Keratinocyte (primary cell): ENCODE measurements at regions not wholly inside any gene's neighbourhood (a gene's known extent, or its start where the extent isn't known, plus 50 kb on each side); places are given as distances from the start of the nearest gene placed in this dataset.

Experiments used
- DNase-seq: peaks from one replicate; pipeline ENCODE4 v3.0.0-alpha.2; 2011; ENCODE audit warnings: low read depth, missing footprints, low spot score
- FAIRE-seq: peaks from 2 replicates; lab custom pipeline; 2011; peaks lifted over from hg19 to GRCh38; lab: Jason Lieb, UNC
- H2AFZ ChIP-seq: 2 replicates; pipeline ENCODE4 v1.6.0; 2012; ENCODE audit warnings: low read length, control low read depth, inconsistent platforms; ENCODE audit not compliant: control insufficient read depth
- H3K27ac ChIP-seq: 2 replicates; pipeline ENCODE4 v1.5.1; 2011; ENCODE audit warnings: low read length; ENCODE audit not compliant: control insufficient read depth, insufficient read depth
- H3K27me3 ChIP-seq: 3 replicates; pipeline ENCODE4 v1.6.0; 2011; ENCODE audit warnings: low read length; ENCODE audit not compliant: control insufficient read depth, insufficient read depth; ENCODE audit errors: extremely low read depth
- H3K36me3 ChIP-seq, 2 experiments: 2 replicates in 1 of 2; 3 replicates in 1 of 2; pipeline ENCODE4 v1.5.1; 2011; ENCODE audit warnings: low read length in 2 of 2, mild to moderate bottlenecking in 1 of 2; ENCODE audit not compliant: control insufficient read depth in 2 of 2, insufficient read depth in 2 of 2; ENCODE audit errors: extremely low read depth in 1 of 2
- H3K4me1 ChIP-seq: 3 replicates; pipeline ENCODE4 v1.5.1; 2011; ENCODE audit warnings: low read length; ENCODE audit not compliant: control insufficient read depth, insufficient read depth; ENCODE audit errors: extremely low read depth
- H3K4me2 ChIP-seq: 3 replicates; pipeline ENCODE4 v1.6.0; 2011; ENCODE audit warnings: low read depth, low read length; ENCODE audit not compliant: control insufficient read depth, insufficient read depth; ENCODE audit errors: extremely low read depth
- H3K4me3 ChIP-seq, 3 experiments: fragments of 200-600 bp in 1 of 3; sonication (generic) in 1 of 3; 2 replicates in 2 of 3; 3 replicates in 1 of 3; pipeline ENCODE4 v1.5.1; 2011 to 2016; ENCODE audit warnings: low read length in 3 of 3, mild to moderate bottlenecking in 3 of 3, control low read depth in 2 of 3, inconsistent platforms in 1 of 3, low read depth in 1 of 3, mixed read lengths in 1 of 3, mixed run types in 1 of 3, moderate library complexity in 1 of 3; ENCODE audit not compliant: control insufficient read depth in 2 of 3, insufficient read depth in 2 of 3; ENCODE audit errors: extremely low read depth in 1 of 3
- H3K79me2 ChIP-seq: 2 replicates; pipeline ENCODE4 v1.6.0; 2012; ENCODE audit warnings: low read length; ENCODE audit not compliant: control insufficient read depth, insufficient read depth
- H3K9ac ChIP-seq: 3 replicates; pipeline ENCODE4 v1.6.0; 2011; ENCODE audit warnings: low read length; ENCODE audit not compliant: control insufficient read depth, insufficient read depth; ENCODE audit errors: extremely low read depth
- H3K9me1 ChIP-seq: 3 replicates; pipeline ENCODE4 v1.6.0; 2011; ENCODE audit warnings: low read length; ENCODE audit not compliant: control insufficient read depth, insufficient read depth; ENCODE audit errors: extremely low read depth
- H3K9me3 ChIP-seq: 2 replicates; pipeline ENCODE4 v1.5.1; 2012; ENCODE audit warnings: low read depth, low read length; ENCODE audit not compliant: control insufficient read depth
- H4K20me1 ChIP-seq: 3 replicates; pipeline ENCODE4 v1.6.0; 2011; ENCODE audit warnings: low read length; ENCODE audit not compliant: control insufficient read depth, insufficient read depth; ENCODE audit errors: extremely low read depth
- CTCF ChIP-seq, 3 experiments: IDR thresholded peaks in 1 of 3; conservative IDR thresholded peaks in 1 of 3; optimal IDR thresholded peaks in 1 of 3; 2 replicates in 2 of 3; 3 replicates in 1 of 3; pipeline versions ENCODE3 to v1.5.1; 2011; ENCODE audit warnings: low read length in 3 of 3, mild to moderate bottlenecking in 3 of 3, moderate library complexity in 2 of 3, control low read depth in 1 of 3, inconsistent platforms in 1 of 3; ENCODE audit not compliant: insufficient read depth in 2 of 3; ENCODE audit errors: extremely low read depth in 1 of 3
- EZH2 ChIP-seq: IDR thresholded peaks from one replicate; pipeline ENCODE4 v1.6.1; 2012; ENCODE audit warnings: inconsistent platforms, mild to moderate bottlenecking, low read length, moderate library complexity
- dilution Hi-C: fragments of 300-500 bp; cut with MboI; formaldehyde crosslinking; loops from one replicate; pipeline ENCODE4 v1.7.0; 2020; ENCODE audit warnings: low sequenced_read_pairs; ENCODE audit not compliant: extremely low pct_ligation_motif_present

GRCh38 chr9:88775966-88776365, 215.3 kb upstream of the S1PR3 start:
- TF ChIP-seq EZH2: no peak
- TF ChIP-seq CTCF (optimal IDR thresholded peaks at IDR 0.05 in 1 of 3, IDR thresholded peaks at IDR 0.05 in 1 of 3, conservative IDR thresholded peaks at IDR 0.05 in 1 of 3; ENCODE audit: extremely low read depth in 1 of 3, insufficient read depth in 2 of 3, low read length in 3 of 3): no peak
- DNase-seq (no peak), FAIRE-seq (no peak)
- Histone ChIP-seq H3K27me3 (no peaks in the 10 kb centered on the region), H2AFZ (peak overlapping the region; percentile 2), H3K36me3 (no peaks in the 10 kb centered on the region), H3K9ac (peak overlapping the region; percentile 48), H3K4me1 (peaks cover 53% of the 10 kb centered on the region), H3K9me3 (no peaks in the 10 kb centered on the region), H3K4me3 (no peak overlapping the region), H4K20me1 (no peaks in the 10 kb centered on the region), H3K4me2 (peak overlapping the region; percentile 44), H3K79me2 (no peaks in the 10 kb centered on the region), H3K9me1 (no peaks in the 10 kb centered on the region), H3K27ac (peak overlapping the region; percentile 82)
- dilution Hi-C loops: no loop called here

GRCh38 chr9:88776717-88777497, 214.4 kb upstream of the S1PR3 start:
- peak; percentile 87 for DNase-seq
- TF ChIP-seq CTCF (optimal IDR thresholded peaks at IDR 0.05 in 1 of 3, IDR thresholded peaks at IDR 0.05 in 1 of 3, conservative IDR thresholded peaks at IDR 0.05 in 1 of 3; ENCODE audit: extremely low read depth in 1 of 3, insufficient read depth in 2 of 3, low read length in 3 of 3) (no peak), EZH2 (no peak)

More at GRCh38 chr9:88776717-88777497, 214.4 kb upstream of the S1PR3 start:
- Histone ChIP-seq H3K9ac (peak overlapping the region; percentile 48), H3K79me2 (no peaks in the 10 kb centered on the region), H4K20me1 (no peaks in the 10 kb centered on the region), H3K4me2 (peak overlapping the region; percentile 27), H3K9me3 (no peaks in the 10 kb centered on the region), H3K27me3 (no peaks in the 10 kb centered on the region), H3K4me3 (no peak overlapping the region), H3K36me3 (no peaks in the 10 kb centered on the region), H3K27ac (peak overlapping the region; percentile 82), H3K9me1 (no peaks in the 10 kb centered on the region), H2AFZ (no peak overlapping the region), H3K4me1 (peaks cover 56% of the 10 kb centered on the region)
- FAIRE-seq: peak; percentile 73
- dilution Hi-C loops: no loop called here
